ENCODE measurements at regions not wholly inside any gene's neighbourhood (a gene's known extent, or its start where the extent isn't known, plus 50 kb on each side); places are given as distances from the start of the nearest gene placed in this dataset.

DNA sequence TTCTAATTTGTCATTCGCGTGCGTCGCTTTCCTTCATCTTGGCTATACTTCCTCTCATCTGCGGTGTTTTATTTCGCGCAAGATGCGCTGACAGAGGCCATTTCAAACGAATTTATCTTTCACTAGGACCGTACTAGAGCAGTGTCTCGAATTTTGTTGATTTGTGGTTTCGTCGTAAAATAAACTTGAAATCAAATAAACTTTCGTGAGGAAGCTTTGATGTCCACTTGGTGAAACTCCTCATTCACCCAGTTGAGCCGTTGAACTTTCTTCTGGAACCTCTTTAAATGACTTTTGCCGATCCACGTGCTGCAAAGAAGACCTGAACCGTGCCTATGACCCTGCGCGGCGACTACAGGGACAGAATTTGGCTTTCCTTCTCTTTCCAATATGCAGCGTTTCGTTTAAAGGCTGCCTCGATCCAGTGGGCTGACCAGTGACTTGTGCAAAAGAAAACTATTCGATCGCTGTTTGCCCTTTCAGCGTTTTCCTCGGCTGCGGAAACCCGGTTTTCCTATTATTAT lies 163.9 kb upstream of the PPP1R3A start:
- no peak for TF ChIP-seq ERF (CRISPR knock-in tag; IDR thresholded peaks at IDR 0.05)
- no peak for TF ChIP-seq SMAD3 (CRISPR knock-in tag; IDR thresholded peaks at IDR 0.05)
- no peak for TF ChIP-seq ZNF274 (CRISPR knock-in tag; IDR thresholded peaks at IDR 0.05)
- no peak for TF ChIP-seq SMARCC2 (IDR thresholded peaks at IDR 0.05)
- TF ChIP-seq TBL1XR1 (IDR thresholded peaks at IDR 0.05; ENCODE audit: borderline replicate concordance, low read length, partially characterized antibody): no peak
- TF ChIP-seq ZBTB21 (CRISPR knock-in tag; IDR thresholded peaks at IDR 0.05): no peak
- TF ChIP-seq, protein P1, sequence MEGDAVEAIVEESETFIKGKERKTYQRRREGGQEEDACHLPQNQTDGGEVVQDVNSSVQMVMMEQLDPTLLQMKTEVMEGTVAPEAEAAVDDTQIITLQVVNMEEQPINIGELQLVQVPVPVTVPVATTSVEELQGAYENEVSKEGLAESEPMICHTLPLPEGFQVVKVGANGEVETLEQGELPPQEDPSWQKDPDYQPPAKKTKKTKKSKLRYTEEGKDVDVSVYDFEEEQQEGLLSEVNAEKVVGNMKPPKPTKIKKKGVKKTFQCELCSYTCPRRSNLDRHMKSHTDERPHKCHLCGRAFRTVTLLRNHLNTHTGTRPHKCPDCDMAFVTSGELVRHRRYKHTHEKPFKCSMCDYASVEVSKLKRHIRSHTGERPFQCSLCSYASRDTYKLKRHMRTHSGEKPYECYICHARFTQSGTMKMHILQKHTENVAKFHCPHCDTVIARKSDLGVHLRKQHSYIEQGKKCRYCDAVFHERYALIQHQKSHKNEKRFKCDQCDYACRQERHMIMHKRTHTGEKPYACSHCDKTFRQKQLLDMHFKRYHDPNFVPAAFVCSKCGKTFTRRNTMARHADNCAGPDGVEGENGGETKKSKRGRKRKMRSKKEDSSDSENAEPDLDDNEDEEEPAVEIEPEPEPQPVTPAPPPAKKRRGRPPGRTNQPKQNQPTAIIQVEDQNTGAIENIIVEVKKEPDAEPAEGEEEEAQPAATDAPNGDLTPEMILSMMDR (CRISPR knock-in tag; IDR thresholded peaks at IDR 0.05): no peak
- no peak for TF ChIP-seq BHLHE40 (IDR thresholded peaks at IDR 0.05; ENCODE audit: low read length)
